ENCODE measurements at regions not wholly inside any gene's neighbourhood (a gene's known extent, or its start where the extent isn't known, plus 50 kb on each side); places are given as distances from the start of the nearest gene placed in this dataset.

- 89% methylated on average over 8 of the region's 8 CpGs for WGBS (ENCODE audit: low lambda C conversion rate)
- DNase-seq (ENCODE audit: low spot score), result no peak
- H2AFZ ChIP-seq (ENCODE audit: low read length), result no peak overlapping the region
- TF ChIP-seq SIX1 (CRISPR knock-in tag; IDR thresholded peaks at IDR 0.05; ENCODE audit: borderline replicate concordance), result no peak
- no peak for TF ChIP-seq ZNF281 (CRISPR knock-in tag; IDR thresholded peaks at IDR 0.05; ENCODE audit: borderline replicate concordance)
- TF ChIP-seq ZBTB26 (CRISPR knock-in tag; IDR thresholded peaks at IDR 0.05; ENCODE audit: borderline replicate concordance), result no peak
- no peak for TF ChIP-seq MIER2 (CRISPR knock-in tag; IDR thresholded peaks at IDR 0.05)
- TF ChIP-seq PRDM4 (CRISPR knock-in tag; IDR thresholded peaks at IDR 0.05; ENCODE audit: borderline replicate concordance), result no peak
- TF ChIP-seq THAP11 (CRISPR knock-in tag; IDR thresholded peaks at IDR 0.05), result no peak
- TF ChIP-seq ZNF567 (CRISPR knock-in tag; IDR thresholded peaks at IDR 0.05; ENCODE audit: borderline replicate concordance), result no peak
- TF ChIP-seq ZNF564 (CRISPR knock-in tag; IDR thresholded peaks at IDR 0.05), result no peak
- TF ChIP-seq REL (CRISPR knock-in tag; conservative IDR thresholded peaks at IDR 0.05), result no peak
- TF ChIP-seq MYNN (CRISPR knock-in tag; IDR thresholded peaks at IDR 0.05; ENCODE audit: low read depth), result no peak
- no peak for TF ChIP-seq PCBP2 (optimal IDR thresholded peaks at IDR 0.05; ENCODE audit: low read depth, low read length, poor library complexity, severe bottlenecking)
- TF ChIP-seq TOE1 (CRISPR knock-in tag; IDR thresholded peaks at IDR 0.05), result no peak
- TF ChIP-seq ZNF720 (CRISPR knock-in tag; IDR thresholded peaks at IDR 0.05), result no peak
- no peak for TF ChIP-seq NR0B2 (CRISPR knock-in tag; IDR thresholded peaks at IDR 0.05)
- no peak for TF ChIP-seq MTA3 (CRISPR knock-in tag; IDR thresholded peaks at IDR 0.05)
- TF ChIP-seq ESRRA (CRISPR knock-in tag; IDR thresholded peaks at IDR 0.05; ENCODE audit: low read depth), result no peak
- no peak for TF ChIP-seq STAT5B (CRISPR knock-in tag; IDR thresholded peaks at IDR 0.05)
- no peak for TF ChIP-seq ZNF234 (CRISPR knock-in tag; conservative IDR thresholded peaks at IDR 0.05)
- TF ChIP-seq SALL2 (CRISPR knock-in tag; IDR thresholded peaks at IDR 0.05), result no peak
- POLR2A ChIA-PET, result no interaction called here
- no peak overlapping the region for H3K9ac ChIP-seq (ENCODE audit: insufficient read depth, low read depth, low read length)
- H3K4me3 ChIP-seq (replicated peaks in 1 of 3; ENCODE audit: insufficient read depth in 1 of 3, low read depth in 2 of 3, low read length in 3 of 3), result no peak overlapping the region
- H3K9me3 ChIP-seq (ENCODE audit: low read length), result no peaks in the 10 kb centered on the region
- H3K27me3 ChIP-seq (ENCODE audit: control insufficient read depth in 1 of 2, insufficient read depth in 2 of 2, low read length in 2 of 2), result no peaks in the 10 kb centered on the region
- H3K4me1 ChIP-seq (ENCODE audit: insufficient read depth, low read length), result peaks cover 19% of the 10 kb centered on the region
- FAIRE-seq, result no peak
- no TSS peak for BruUV-seq (replicated peaks)
- no peak overlapping the region for H3K4me2 ChIP-seq (ENCODE audit: low read depth, low read length)
- CTCF ChIA-PET (ENCODE audit: low intra/inter-chr PET ratio, low total read pairs), result interaction anchor here (0.6 to 2.3 kb wide), 3 partner anchors 15 to 367 kb away, joined by 3 to 25 read pairs (median 5); no protein-coding TSS in a partner anchor
- H4K20me1 ChIP-seq (ENCODE audit: insufficient read depth, low read length), result no peaks in the 10 kb centered on the region
- no peaks in the 10 kb centered on the region for H3K36me3 ChIP-seq (replicated peaks in 1 of 2; ENCODE audit: control insufficient read depth in 1 of 2, insufficient read depth in 2 of 2, low read length in 2 of 2)
- H3K79me2 ChIP-seq (ENCODE audit: insufficient read depth, low read length), result no peaks in the 10 kb centered on the region
- in situ Hi-C loops (cut with HindIII; ENCODE audit: extremely low pct_ligation_motif_present, low pct_unique_long_range_greater_than_20kb), result loop anchor here (10.0 kb wide), 1 partner anchor 372 kb away; no protein-coding TSS in a partner anchor
- intact Hi-C loops (cut with micrococcal nuclease; ENCODE audit: unreplicated experiment), result loop anchor here (5.0 kb wide), 1 partner anchor 205 kb away; no protein-coding TSS in a partner anchor
- no peak for ATAC-seq
- H3K27ac ChIP-seq (ENCODE audit: extremely low read length, insufficient read depth, low read length), result no peak overlapping the region
These were observed 152.8 kb downstream of the PRELID2 start for GRCh38 chr5:145682197-145682899.

All from HepG2 (cell line).